IMR-90 (cell line): ENCODE measurements at regions not wholly inside any gene's neighbourhood (a gene's known extent, or its start where the extent isn't known, plus 50 kb on each side); places are given as distances from the start of the nearest gene placed in this dataset.

Experiments
- ATAC-seq: fragments of 200-7000 bp; cut with Tn5 transposase; 2 replicates; pipeline ENCODE4 v1.9.1; 2020; ENCODE audit warnings: low read depth, mild to moderate bottlenecking, moderate library complexity
- BruUV-seq: library from RNA; stranded (reverse); fragments of 400-500 nt; replicated peaks from 2 replicates; lab custom pipeline; 2021; lab: Mats Ljungman, UMichigan
- CTCF ChIA-PET: fragments of 300-600 bp; formaldehyde crosslinking; extraction: SDS; loops from one replicate; lab custom pipeline; 2021; ENCODE audit warnings: antibody characterized with exemption; lab: Yijun Ruan, JAX
- POLR2A ChIA-PET: fragments of 300-600 bp; sonication (Branson Sonifier 250); formaldehyde crosslinking; loops from one replicate; lab custom pipeline; 2022; ENCODE audit warnings: antibody characterized with exemption; ENCODE audit not compliant: unreplicated experiment; lab: Charles Lee
- DNase-seq: peaks from one replicate; pipeline ENCODE4 v3.0.0; 2013
- H2AFZ ChIP-seq: replicated peaks from 2 replicates; pipeline ENCODE3; 2013; ENCODE audit warnings: low read length, mild to moderate bottlenecking; ENCODE audit not compliant: poor library complexity
- H2AK5ac ChIP-seq: 2 replicates; pipeline ENCODE4 v1.6.1; 2013; ENCODE audit warnings: low read depth, low read length, inconsistent platforms
- H2AK9ac ChIP-seq: replicated peaks from 2 replicates; pipeline ENCODE3; 2013; ENCODE audit warnings: mild to moderate bottlenecking, low read depth, low read length, moderate library complexity; ENCODE audit not compliant: poor library complexity
- H2BK120ac ChIP-seq: 2 replicates; pipeline ENCODE4 v1.6.1; 2013; ENCODE audit warnings: low read depth, low read length, inconsistent platforms
- H2BK15ac ChIP-seq: 3 replicates; pipeline ENCODE4 v1.6.1; 2013; ENCODE audit warnings: low read depth, low read length, inconsistent platforms
- H2BK20ac ChIP-seq: 2 replicates; pipeline ENCODE4 v1.6.1; 2013; ENCODE audit warnings: low read depth, mild to moderate bottlenecking, inconsistent platforms, low read length, moderate library complexity
- H2BK5ac ChIP-seq: 2 replicates; pipeline ENCODE4 v1.6.1; 2013; ENCODE audit warnings: mild to moderate bottlenecking, low read depth, low read length, inconsistent platforms; ENCODE audit not compliant: poor library complexity, severe bottlenecking
- H3K14ac ChIP-seq: replicated peaks from 2 replicates; pipeline ENCODE4 v1.6.1; 2013; ENCODE audit warnings: low read depth, low read length, inconsistent platforms
- H3K18ac ChIP-seq: 2 replicates; pipeline ENCODE4 v1.6.1; 2013; ENCODE audit warnings: low read depth, low read length, control low read depth
- H3K23ac ChIP-seq: 2 replicates; pipeline ENCODE4 v1.6.1; 2013; ENCODE audit warnings: low read depth, low read length, inconsistent platforms
- H3K27ac ChIP-seq: 2 replicates; pipeline ENCODE4 v1.5.1; 2013; ENCODE audit warnings: mild to moderate bottlenecking, control low read depth, low read length; ENCODE audit not compliant: insufficient read depth
- H3K27me3 ChIP-seq: 2 replicates; pipeline ENCODE4 v1.6.1; 2013; ENCODE audit warnings: low read length; ENCODE audit not compliant: control insufficient read depth, insufficient read depth
- H3K36me3 ChIP-seq: 2 replicates; pipeline ENCODE4 v1.6.1; 2013; ENCODE audit warnings: low read length, mixed read lengths; ENCODE audit not compliant: control insufficient read depth, insufficient read depth
- H3K4ac ChIP-seq: 2 replicates; pipeline ENCODE4 v1.6.1; 2013; ENCODE audit warnings: low read depth, low read length, inconsistent platforms
- H3K4me1 ChIP-seq: 2 replicates; pipeline ENCODE4 v1.6.1; 2013; ENCODE audit warnings: low read length, mixed read lengths; ENCODE audit not compliant: control insufficient read depth, insufficient read depth
- H3K4me2 ChIP-seq: 2 replicates; pipeline ENCODE4 v1.6.1; 2013; ENCODE audit warnings: low read depth, mild to moderate bottlenecking, control low read depth, low read length, moderate library complexity
- H3K4me3 ChIP-seq: 2 replicates; pipeline ENCODE4 v1.5.1; 2013; ENCODE audit warnings: low read depth, mild to moderate bottlenecking, control low read depth, low read length, moderate library complexity; ENCODE audit not compliant: insufficient read depth
- H3K56ac ChIP-seq: 2 replicates; pipeline ENCODE4 v1.6.1; 2013; ENCODE audit warnings: low read length, inconsistent platforms; ENCODE audit not compliant: insufficient read depth; ENCODE audit errors: extremely low read depth
- H3K79me1 ChIP-seq, 2 experiments: 2 replicates each; pipeline ENCODE4 v1.6.1; 2013; ENCODE audit warnings: low read length in 2 of 2, inconsistent platforms in 1 of 2, low read depth in 1 of 2
- H3K9ac ChIP-seq: 2 replicates; pipeline ENCODE4 v1.6.1; 2013; ENCODE audit warnings: low read depth, low read length, control low read depth
- H3K9me1 ChIP-seq: 2 replicates; pipeline ENCODE4 v1.6.1; 2013; ENCODE audit warnings: low read length, inconsistent platforms; ENCODE audit not compliant: insufficient read depth
- H3K9me3 ChIP-seq: 2 replicates; pipeline ENCODE4 v1.6.1; 2013; ENCODE audit warnings: low read length; ENCODE audit not compliant: control insufficient read depth, insufficient read depth
- H4K20me1 ChIP-seq: 2 replicates; pipeline ENCODE4 v1.6.1; 2013; ENCODE audit warnings: low read length, inconsistent platforms; ENCODE audit not compliant: insufficient read depth
- H4K5ac ChIP-seq: 2 replicates; pipeline ENCODE4 v1.6.1; 2013; ENCODE audit warnings: mild to moderate bottlenecking, low read depth, low read length, control low read depth
- H4K8ac ChIP-seq, 2 experiments: 2 replicates each; pipeline ENCODE4 v1.6.1; 2013; ENCODE audit warnings: low read depth in 2 of 2, low read length in 2 of 2, control low read depth in 1 of 2, inconsistent platforms in 1 of 2
- H4K91ac ChIP-seq: 2 replicates; pipeline ENCODE4 v1.6.1; 2013; ENCODE audit warnings: low read depth, low read length, inconsistent platforms; ENCODE audit not compliant: insufficient read depth
- BHLHE40 ChIP-seq: fragments of 150-350 bp; IDR thresholded peaks from 2 replicates; pipeline ENCODE4 v1.6.1; 2016; ENCODE audit warnings: mild to moderate bottlenecking, low read depth, low read length
- CEBPB ChIP-seq: IDR thresholded peaks from 2 replicates; pipeline ENCODE4 v1.6.1; 2012; ENCODE audit warnings: low read depth, low read length, improper control_type of control experiment
- CHD1 ChIP-seq: IDR thresholded peaks from 2 replicates; pipeline ENCODE4 v1.6.1; 2012; ENCODE audit warnings: low read depth, low read length, improper control_type of control experiment
- FOS ChIP-seq: fragments of 150-350 bp; IDR thresholded peaks from 2 replicates; pipeline ENCODE4 v1.6.1; 2016; ENCODE audit warnings: low read depth, low read length
- MAFK ChIP-seq: IDR thresholded peaks from 2 replicates; pipeline ENCODE4 v1.6.1; 2012; ENCODE audit warnings: low read depth, low read length, improper control_type of control experiment
- MAZ ChIP-seq: IDR thresholded peaks from 2 replicates; pipeline ENCODE4 v1.6.1; 2012; ENCODE audit warnings: low read depth, mild to moderate bottlenecking, low read length, improper control_type of control experiment, moderate library complexity, borderline replicate concordance
- NFE2L2 ChIP-seq: fragments of 150-350 bp; IDR thresholded peaks from 2 replicates; pipeline ENCODE4 v1.6.1; 2016; ENCODE audit warnings: low read depth, mild to moderate bottlenecking, low read length
- POLR2A ChIP-seq: IDR thresholded peaks from 2 replicates; pipeline ENCODE4 v1.6.1; 2012; ENCODE audit warnings: mild to moderate bottlenecking, low read depth, low read length
- RAD21 ChIP-seq: IDR thresholded peaks from 2 replicates; pipeline ENCODE4 v1.6.1; 2012; ENCODE audit warnings: low read length, improper control_type of control experiment
- RCOR1 ChIP-seq: IDR thresholded peaks from 2 replicates; pipeline ENCODE4 v1.6.1; 2012; ENCODE audit warnings: mild to moderate bottlenecking, low read length, improper control_type of control experiment; ENCODE audit not compliant: insufficient replicate concordance
- RFX5 ChIP-seq: IDR thresholded peaks from 2 replicates; pipeline ENCODE4 v1.8.0; 2012; ENCODE audit warnings: low read depth, mild to moderate bottlenecking, low read length, moderate library complexity
- SMC3 ChIP-seq: fragments of 150-350 bp; IDR thresholded peaks from 2 replicates; pipeline ENCODE4 v1.6.1; 2016; ENCODE audit warnings: low read depth, mild to moderate bottlenecking, antibody characterized with exemption, low read length, moderate library complexity
- WGBS, 2 experiments: methylation state at CpG; one replicate each; pipeline versions ENCODE4 v1.1.5 to v1.1.7; 2013; ENCODE audit warnings: missing lambda C conversion rate in 2 of 2; ENCODE audit not compliant: insufficient read length in 1 of 2; ENCODE audit errors: extremely low coverage in 2 of 2; 5-methylcytosine and 5-hydroxymethylcytosine counted together
- dilution Hi-C: fragments of 300-500 bp; cut with HindIII; formaldehyde crosslinking; loops from one replicate; pipeline ENCODE4 v1.14.3; 2018; ENCODE audit warnings: low sequenced_read_pairs; ENCODE audit not compliant: unreplicated experiment
- in situ Hi-C: fragments of 300-500 bp; cut with MboI; formaldehyde crosslinking; loops from 3 replicates; pipeline ENCODE4 v1.14.3; 2019; ENCODE audit warnings: low sequenced_read_pairs, inconsistent platforms, mixed read lengths
- intact Hi-C: fragments of 100-400 bp; cut with micrococcal nuclease; formaldehyde crosslinking; loops from 2 replicates; pipeline ENCODE4 v1.10.0; 2022
- TF ChIP-seq, protein P1 (sequence below): fragments of 150-350 bp; IDR thresholded peaks from 2 replicates; pipeline ENCODE4 v1.6.1; 2016; ENCODE audit warnings: low read depth, mild to moderate bottlenecking, low read length, moderate library complexity, borderline replicate concordance
- TF ChIP-seq, protein P2 (sequence below): conservative IDR thresholded peaks from 2 replicates; pipeline ENCODE4 v1.5.1; 2012; ENCODE audit warnings: mild to moderate bottlenecking, low read depth, low read length, improper control_type of control experiment
- TF ChIP-seq, protein P3 (sequence below): fragments of 150-350 bp; IDR thresholded peaks from 2 replicates; pipeline ENCODE4 v1.6.1; 2017; ENCODE audit warnings: mild to moderate bottlenecking, antibody characterized with exemption, low read length, low read depth

DNA sequence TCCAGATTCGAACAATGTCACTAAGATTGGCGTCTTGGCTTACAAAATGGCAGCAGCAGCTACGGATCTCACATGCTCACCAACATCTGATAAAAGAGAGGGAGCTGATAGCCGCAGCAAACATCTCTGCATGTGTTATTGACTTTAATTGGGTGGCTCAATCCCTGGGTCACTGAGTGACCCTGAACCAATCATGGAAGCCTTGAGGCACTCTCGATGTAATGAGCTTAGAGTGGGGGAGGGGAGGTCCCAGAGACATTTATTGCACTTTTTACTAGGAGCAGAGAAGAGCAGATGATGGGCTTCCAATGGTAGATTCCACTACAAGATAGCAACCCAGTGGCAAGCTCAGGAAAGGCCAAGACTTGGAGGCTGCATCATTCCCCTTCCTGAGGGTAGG, 238.7 kb downstream of the BMP7 start:
- H2BK20ac ChIP-seq: no peak overlapping the region
- H4K91ac ChIP-seq: no peak overlapping the region
- no peak for ATAC-seq
- H3K27ac ChIP-seq: no peak overlapping the region
- no peak overlapping the region for H2BK15ac ChIP-seq
- H2AK9ac ChIP-seq: no peak overlapping the region
- H3K4me2 ChIP-seq: no peak overlapping the region
- 100% methylated on average over 1 of the region's 5 CpGs; no CpG with 5 or more reads in 1 of the 2 experiments for whole genome bisulfite sequencing, 2 experiments
- no peak overlapping the region for H2BK120ac ChIP-seq
- no peak overlapping the region for H3K23ac ChIP-seq
- H2AFZ ChIP-seq: no peak overlapping the region
- no peak for TF ChIP-seq CHD1
- TF ChIP-seq, protein P1, sequence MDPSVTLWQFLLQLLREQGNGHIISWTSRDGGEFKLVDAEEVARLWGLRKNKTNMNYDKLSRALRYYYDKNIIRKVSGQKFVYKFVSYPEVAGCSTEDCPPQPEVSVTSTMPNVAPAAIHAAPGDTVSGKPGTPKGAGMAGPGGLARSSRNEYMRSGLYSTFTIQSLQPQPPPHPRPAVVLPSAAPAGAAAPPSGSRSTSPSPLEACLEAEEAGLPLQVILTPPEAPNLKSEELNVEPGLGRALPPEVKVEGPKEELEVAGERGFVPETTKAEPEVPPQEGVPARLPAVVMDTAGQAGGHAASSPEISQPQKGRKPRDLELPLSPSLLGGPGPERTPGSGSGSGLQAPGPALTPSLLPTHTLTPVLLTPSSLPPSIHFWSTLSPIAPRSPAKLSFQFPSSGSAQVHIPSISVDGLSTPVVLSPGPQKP: no peak
- TF ChIP-seq FOS: no peak
- TF ChIP-seq, protein P2, sequence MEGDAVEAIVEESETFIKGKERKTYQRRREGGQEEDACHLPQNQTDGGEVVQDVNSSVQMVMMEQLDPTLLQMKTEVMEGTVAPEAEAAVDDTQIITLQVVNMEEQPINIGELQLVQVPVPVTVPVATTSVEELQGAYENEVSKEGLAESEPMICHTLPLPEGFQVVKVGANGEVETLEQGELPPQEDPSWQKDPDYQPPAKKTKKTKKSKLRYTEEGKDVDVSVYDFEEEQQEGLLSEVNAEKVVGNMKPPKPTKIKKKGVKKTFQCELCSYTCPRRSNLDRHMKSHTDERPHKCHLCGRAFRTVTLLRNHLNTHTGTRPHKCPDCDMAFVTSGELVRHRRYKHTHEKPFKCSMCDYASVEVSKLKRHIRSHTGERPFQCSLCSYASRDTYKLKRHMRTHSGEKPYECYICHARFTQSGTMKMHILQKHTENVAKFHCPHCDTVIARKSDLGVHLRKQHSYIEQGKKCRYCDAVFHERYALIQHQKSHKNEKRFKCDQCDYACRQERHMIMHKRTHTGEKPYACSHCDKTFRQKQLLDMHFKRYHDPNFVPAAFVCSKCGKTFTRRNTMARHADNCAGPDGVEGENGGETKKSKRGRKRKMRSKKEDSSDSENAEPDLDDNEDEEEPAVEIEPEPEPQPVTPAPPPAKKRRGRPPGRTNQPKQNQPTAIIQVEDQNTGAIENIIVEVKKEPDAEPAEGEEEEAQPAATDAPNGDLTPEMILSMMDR: no peak
- no peak for TF ChIP-seq RAD21
- TF ChIP-seq RFX5: no peak
- no peak for TF ChIP-seq RCOR1
- no peak for TF ChIP-seq NFE2L2
- TF ChIP-seq BHLHE40: no peak
- no peak for TF ChIP-seq POLR2A
- TF ChIP-seq, protein P3, sequence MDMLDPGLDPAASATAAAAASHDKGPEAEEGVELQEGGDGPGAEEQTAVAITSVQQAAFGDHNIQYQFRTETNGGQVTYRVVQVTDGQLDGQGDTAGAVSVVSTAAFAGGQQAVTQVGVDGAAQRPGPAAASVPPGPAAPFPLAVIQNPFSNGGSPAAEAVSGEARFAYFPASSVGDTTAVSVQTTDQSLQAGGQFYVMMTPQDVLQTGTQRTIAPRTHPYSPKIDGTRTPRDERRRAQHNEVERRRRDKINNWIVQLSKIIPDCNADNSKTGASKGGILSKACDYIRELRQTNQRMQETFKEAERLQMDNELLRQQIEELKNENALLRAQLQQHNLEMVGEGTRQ: no peak
- TF ChIP-seq MAZ: no peak
- no peak for TF ChIP-seq SMC3
- no peak for TF ChIP-seq CEBPB
- no peak for TF ChIP-seq MAFK
- H3K9me1 ChIP-seq: no peaks in the 10 kb centered on the region
- H4K8ac ChIP-seq: no peak overlapping the region
- intact Hi-C loops (no loop called here), dilution Hi-C loops (no loop called here), in situ Hi-C loops (no loop called here)
- 0 out of 2 replicates have a peak, but pooled peaks cover 2% of the 10 kb centered on the region for H3K9me3 ChIP-seq
- no peak overlapping the region for H3K56ac ChIP-seq
- no peaks in the 10 kb centered on the region for H3K36me3 ChIP-seq
- H2AK5ac ChIP-seq: no peak overlapping the region
- no peak overlapping the region for H3K18ac ChIP-seq
- no peak overlapping the region for H3K14ac ChIP-seq
- DNase-seq: no peak
- H4K20me1 ChIP-seq: no peaks in the 10 kb centered on the region
- H3K4me1 ChIP-seq: no peaks in the 10 kb centered on the region
- no TSS peak for BruUV-seq
- no peak overlapping the region for H3K4ac ChIP-seq
- H3K4me3 ChIP-seq: no peak overlapping the region
- H3K79me1 ChIP-seq: no peaks in the 10 kb centered on the region
- ChIA-PET POLR2A (no interaction called here), CTCF (no interaction called here)
- no peak overlapping the region for H2BK5ac ChIP-seq
- no peaks in the 10 kb centered on the region for H3K27me3 ChIP-seq
- H4K5ac ChIP-seq: no peak overlapping the region
- H3K9ac ChIP-seq: no peak overlapping the region
